Stomach smooth muscle (tissue), 2 donors: ENCODE measurements at regions not wholly inside any gene's neighbourhood (a gene's known extent, or its start where the extent isn't known, plus 50 kb on each side); places are given as distances from the start of the nearest gene placed in this dataset.
"Not testable (repeated sequence)": the region's sequence is repeated elsewhere in the genome, so short reads cannot be mapped to it uniquely, and the experiment has no call there.

Source experiments
- H3K27ac ChIP-seq: one replicate; pipeline ENCODE4 v1.7.0; 2013; ENCODE audit warnings: mild to moderate bottlenecking, low read length, inconsistent platforms
- H3K27me3 ChIP-seq, 2 donors: one replicate each; pipeline ENCODE4 v1.7.0; 2013; ENCODE audit warnings: low read length in 2 of 2; ENCODE audit not compliant: insufficient read depth in 2 of 2, control insufficient read depth in 1 of 2
- H3K36me3 ChIP-seq, 2 donors: one replicate each; pipeline ENCODE4 v1.7.0; 2013; ENCODE audit warnings: low read length in 2 of 2; ENCODE audit not compliant: control insufficient read depth in 2 of 2, insufficient read depth in 2 of 2
- H3K4me1 ChIP-seq: one replicate; pipeline ENCODE4 v1.7.0; 2013; ENCODE audit warnings: low read length; ENCODE audit not compliant: control insufficient read depth, insufficient read depth
- H3K4me3 ChIP-seq, 2 donors: one replicate each; pipeline ENCODE4 v1.7.0; 2013; ENCODE audit warnings: low read length in 2 of 2
- H3K9ac ChIP-seq, 2 donors: one replicate each; pipeline ENCODE4 v1.7.0; 2013; ENCODE audit warnings: low read length in 2 of 2, mild to moderate bottlenecking in 1 of 2
- H3K9me3 ChIP-seq, 2 donors: one replicate each; pipeline ENCODE4 v1.7.0; 2013; ENCODE audit warnings: low read length in 2 of 2; ENCODE audit not compliant: control insufficient read depth in 2 of 2
- donor health status: healthy.
- donor health status: Pancreatic carcinoma.

- H3K4me1 ChIP-seq, result no peaks in the 10 kb centered on the region
- no peaks in the 10 kb centered on the region for H3K36me3 ChIP-seq
- no peak overlapping the region for H3K27ac ChIP-seq
- H3K4me3 ChIP-seq, result no peak overlapping the region
- H3K9me3 ChIP-seq, result no peaks in the 10 kb centered on the region
- no peak overlapping the region for H3K9ac ChIP-seq
- no peaks in the 10 kb centered on the region for H3K27me3 ChIP-seq
Observed at GRCh38 chr9:18268381-18268780, 205.6 kb upstream of the ADAMTSL1 start.

- Histone ChIP-seq H3K36me3 (no peaks in the 10 kb centered on the region), H3K27me3 (no peaks in the 10 kb centered on the region), H3K9me3 (no peaks in the 10 kb centered on the region), H3K27ac (no peak overlapping the region), H3K4me1 (no peaks in the 10 kb centered on the region), H3K4me3 (no peak overlapping the region), H3K9ac (no peak overlapping the region)
Observed at GRCh38 chr9:18269561-18269960, 204.4 kb upstream of the ADAMTSL1 start.

GRCh38 chr9:18274693-18275092, 199.3 kb upstream of the ADAMTSL1 start:
- Histone ChIP-seq H3K9me3 (peaks cover 0 to 3% of the 10 kb centered on the region in 2 donors), H3K4me3 (no peak overlapping the region), H3K27me3 (no peaks in the 10 kb centered on the region), H3K9ac (no peak overlapping the region), H3K4me1 (no peaks in the 10 kb centered on the region), H3K36me3 (no peaks in the 10 kb centered on the region), H3K27ac (no peak overlapping the region)

GRCh38 chr9:18275313-18275990, 198.5 kb upstream of the ADAMTSL1 start:
- Histone ChIP-seq H3K27ac (no peak overlapping the region), H3K4me3 (no peak overlapping the region), H3K9ac (no peak overlapping the region), H3K27me3 (no peaks in the 10 kb centered on the region), H3K4me1 (no peaks in the 10 kb centered on the region), H3K36me3 (no peaks in the 10 kb centered on the region), H3K9me3 (peaks cover 0 to 3% of the 10 kb centered on the region in 2 donors)

- no peaks in the 10 kb centered on the region for H3K36me3 ChIP-seq
- no peak overlapping the region for H3K9ac ChIP-seq
- no peaks in the 10 kb centered on the region for H3K4me1 ChIP-seq
- peaks cover 0 to 3% of the 10 kb centered on the region in 2 donors for H3K9me3 ChIP-seq
- no peak overlapping the region for H3K4me3 ChIP-seq
- H3K27me3 ChIP-seq, result no peaks in the 10 kb centered on the region
- H3K27ac ChIP-seq, result no peak overlapping the region
Observed at GRCh38 chr9:18281291-18281690, 192.7 kb upstream of the ADAMTSL1 start.

GRCh38 chr9:18294229-18294628, 179.7 kb upstream of the ADAMTSL1 start:
- no peak overlapping the region for H3K4me3 ChIP-seq
- H3K4me1 ChIP-seq, result peaks cover 2% of the 10 kb centered on the region
- H3K27me3 ChIP-seq, result no peaks in the 10 kb centered on the region
- no peaks in the 10 kb centered on the region for H3K36me3 ChIP-seq
- H3K27ac ChIP-seq, result no peak overlapping the region
- no peak overlapping the region for H3K9ac ChIP-seq
- no peaks in the 10 kb centered on the region for H3K9me3 ChIP-seq

GRCh38 chr9:18296702-18297055, 177.3 kb upstream of the ADAMTSL1 start:
- Histone ChIP-seq H3K9ac (no peak overlapping the region), H3K27ac (no peak overlapping the region), H3K4me1 (peaks cover 2% of the 10 kb centered on the region), H3K9me3 (no peaks in the 10 kb centered on the region), H3K36me3 (no peaks in the 10 kb centered on the region), H3K27me3 (no peaks in the 10 kb centered on the region), H3K4me3 (no peak overlapping the region)

GRCh38 chr9:18297056-18297841, 176.7 kb upstream of the ADAMTSL1 start:
- Histone ChIP-seq H3K4me3 (no peak overlapping the region), H3K27ac (no peak overlapping the region), H3K9me3 (no peaks in the 10 kb centered on the region), H3K4me1 (peaks cover 2% of the 10 kb centered on the region), H3K9ac (no peak overlapping the region), H3K36me3 (no peaks in the 10 kb centered on the region), H3K27me3 (no peaks in the 10 kb centered on the region)

GRCh38 chr9:18299449-18299848, 174.5 kb upstream of the ADAMTSL1 start:
- peaks cover 4% of the 10 kb centered on the region for H3K4me1 ChIP-seq
- no peak overlapping the region for H3K9ac ChIP-seq
- no peaks in the 10 kb centered on the region for H3K36me3 ChIP-seq
- no peaks in the 10 kb centered on the region for H3K9me3 ChIP-seq
- H3K4me3 ChIP-seq, result no peak overlapping the region
- no peaks in the 10 kb centered on the region for H3K27me3 ChIP-seq
- no peak overlapping the region for H3K27ac ChIP-seq

- not testable (repeated sequence) for H3K9me3 ChIP-seq, H3K4me1 ChIP-seq, H3K27me3 ChIP-seq, H3K36me3 ChIP-seq, H3K9ac ChIP-seq, H3K4me3 ChIP-seq, H3K27ac ChIP-seq
Observed at GRCh38 chr9:18305167-18305806, 168.7 kb upstream of the ADAMTSL1 start.

GRCh38 chr9:18314316-18314715, 159.6 kb upstream of the ADAMTSL1 start:
- Histone ChIP-seq H3K4me3 (no peak overlapping the region), H3K9ac (no peak overlapping the region), H3K36me3 (no peaks in the 10 kb centered on the region)

More at GRCh38 chr9:18314316-18314715, 159.6 kb upstream of the ADAMTSL1 start:
- H3K27ac ChIP-seq, result no peak overlapping the region
- H3K27me3 ChIP-seq, result no peaks in the 10 kb centered on the region
- no peaks in the 10 kb centered on the region for H3K9me3 ChIP-seq
- H3K4me1 ChIP-seq, result no peaks in the 10 kb centered on the region
